RKO (cell line): ENCODE measurements at regions not wholly inside any gene's neighbourhood (a gene's known extent, or its start where the extent isn't known, plus 50 kb on each side); places are given as distances from the start of the nearest gene placed in this dataset.
"Not testable (repeated sequence)": the region's sequence is repeated elsewhere in the genome, so short reads cannot be mapped to it uniquely, and the experiment has no call there.

Experiments used
- DNase-seq: peaks from one replicate; pipeline ENCODE4 v3.0.0-alpha.2; 2016; ENCODE audit warnings: low spot score

DNA sequence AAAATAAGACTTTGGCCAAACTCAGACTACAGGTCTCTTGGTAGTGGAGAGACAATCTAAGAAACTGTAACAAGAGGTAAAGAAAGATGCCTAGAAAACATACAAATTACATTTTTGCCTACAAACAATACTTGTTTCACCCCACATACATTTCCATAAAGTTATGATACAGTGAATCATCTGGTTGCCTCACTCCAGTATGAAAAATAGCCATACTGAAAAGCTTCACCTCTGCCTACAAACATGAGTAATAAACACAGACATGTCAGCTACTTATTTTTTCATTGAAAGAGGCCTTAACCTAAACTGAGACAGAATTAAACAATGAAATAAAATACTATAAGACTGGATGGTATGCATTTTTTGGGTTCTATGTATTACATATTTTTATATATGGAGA, 1463.0 kb downstream of the FAM181B start:
- DNase-seq, result no peak

DNA sequence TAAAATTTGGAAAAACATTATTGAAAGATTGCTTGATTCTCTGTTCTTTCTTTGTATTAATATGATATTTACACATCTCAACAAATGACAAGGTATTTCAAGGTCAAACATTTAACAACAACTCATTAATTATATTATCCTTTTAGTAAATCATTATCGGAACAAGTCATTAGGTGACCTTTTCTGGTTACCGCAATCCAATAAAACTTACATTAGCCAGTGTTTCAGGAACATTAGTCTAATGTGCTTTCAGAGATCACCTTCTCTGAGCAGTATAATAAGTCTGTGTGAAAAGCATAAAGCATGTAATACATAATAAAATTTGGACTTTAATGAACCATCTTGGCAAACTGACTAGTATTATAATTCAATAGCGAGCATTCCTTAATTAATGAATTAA, 1466.4 kb downstream of the FAM181B start:
- DNase-seq, result no peak

DNA sequence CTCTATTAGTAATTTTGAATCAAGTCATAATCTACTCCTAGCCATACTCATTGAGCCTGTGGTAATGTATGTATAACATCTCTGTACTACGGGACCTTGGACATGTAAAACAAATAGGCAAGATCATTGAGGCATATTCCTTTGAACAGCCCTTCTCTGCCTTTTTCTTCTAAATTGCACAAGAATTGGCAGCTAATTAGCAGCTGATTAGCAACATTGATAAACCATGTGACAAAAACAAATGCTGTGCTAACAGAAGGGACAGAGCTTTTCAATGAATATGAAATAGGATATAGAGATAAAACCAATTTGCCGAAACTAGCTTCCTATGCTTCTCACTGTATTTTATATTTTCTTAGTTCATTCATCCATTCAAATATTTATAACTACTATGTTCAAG, 1474.2 kb downstream of the FAM181B start:
- DNase-seq, result no peak

DNA sequence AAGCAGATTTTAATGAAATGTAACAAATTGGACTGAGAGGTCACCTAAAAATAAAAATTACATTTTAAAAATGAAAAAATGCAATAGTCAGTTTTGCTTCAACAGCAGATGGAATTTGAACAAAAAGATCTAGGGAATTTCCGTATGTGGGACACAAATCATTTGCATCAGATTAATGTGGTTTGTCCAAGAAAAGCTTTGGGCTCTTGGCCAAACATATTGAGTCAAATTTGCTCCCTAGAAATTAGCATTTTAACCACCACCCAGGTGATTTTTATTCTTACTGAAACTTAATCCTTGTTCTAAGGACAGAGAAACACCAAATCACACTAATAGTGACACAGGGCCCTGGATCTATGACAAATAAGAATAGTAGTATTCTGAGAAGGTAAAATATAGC, 1477.8 kb downstream of the FAM181B start:
- DNase-seq, result no peak

DNA sequence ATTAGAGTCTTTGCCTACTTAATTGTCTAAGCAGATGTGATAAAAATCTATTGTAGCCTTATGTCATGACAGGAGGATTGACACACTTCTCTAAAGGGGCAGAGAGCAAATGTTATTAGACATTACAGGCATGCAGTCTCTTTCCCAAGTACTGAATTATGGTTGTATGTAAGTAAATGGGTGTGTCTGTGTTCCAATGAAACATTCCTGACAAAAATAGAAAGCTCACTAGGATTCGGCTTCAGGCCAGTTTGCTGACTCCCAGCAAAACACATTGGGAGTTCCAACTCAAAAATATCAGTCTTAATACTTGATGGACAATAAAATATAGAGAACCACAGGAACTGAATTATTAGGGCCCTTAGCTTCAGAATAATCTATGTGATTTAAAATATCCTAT, 1480.4 kb downstream of the FAM181B start:
- no peak for DNase-seq

DNA sequence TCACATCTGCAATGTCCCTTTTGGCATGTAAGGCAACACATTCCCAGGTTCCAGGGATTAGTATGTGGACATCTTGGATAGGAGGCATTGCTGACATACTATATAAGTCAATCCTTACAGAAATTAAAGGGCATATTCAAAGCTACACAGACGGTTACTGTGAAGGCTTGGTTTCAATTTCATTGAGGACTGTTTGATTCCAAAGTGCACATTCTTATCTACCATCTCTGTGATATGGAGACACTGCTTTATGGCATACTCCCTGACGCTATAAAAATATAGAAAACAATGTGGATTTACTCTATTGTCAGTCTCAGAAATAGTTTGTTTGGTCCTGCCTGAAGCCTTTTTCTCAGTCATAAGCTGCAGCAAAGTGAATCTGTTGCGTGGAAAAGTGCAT, 1486.7 kb downstream of the FAM181B start:
- no peak for DNase-seq

DNA sequence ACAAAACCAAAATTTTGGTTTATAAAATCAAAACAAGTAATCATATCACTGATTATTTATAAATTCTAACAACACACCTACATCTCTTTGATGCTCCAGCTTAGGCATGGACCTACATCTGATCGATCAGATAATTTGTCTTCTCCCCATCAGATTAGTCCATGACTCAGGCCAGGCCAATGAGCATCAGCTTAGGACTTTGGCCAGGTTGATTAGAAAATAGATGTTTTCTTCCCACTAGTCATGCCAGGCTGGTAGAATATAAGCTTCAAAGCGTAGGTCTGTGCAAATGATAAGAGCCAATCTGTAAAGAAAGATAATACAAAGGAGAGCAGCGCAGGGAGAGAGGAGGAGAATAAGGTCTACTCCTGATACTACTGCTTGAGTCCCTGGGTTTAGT, 1487.9 kb downstream of the FAM181B start:
- no peak for DNase-seq

DNA sequence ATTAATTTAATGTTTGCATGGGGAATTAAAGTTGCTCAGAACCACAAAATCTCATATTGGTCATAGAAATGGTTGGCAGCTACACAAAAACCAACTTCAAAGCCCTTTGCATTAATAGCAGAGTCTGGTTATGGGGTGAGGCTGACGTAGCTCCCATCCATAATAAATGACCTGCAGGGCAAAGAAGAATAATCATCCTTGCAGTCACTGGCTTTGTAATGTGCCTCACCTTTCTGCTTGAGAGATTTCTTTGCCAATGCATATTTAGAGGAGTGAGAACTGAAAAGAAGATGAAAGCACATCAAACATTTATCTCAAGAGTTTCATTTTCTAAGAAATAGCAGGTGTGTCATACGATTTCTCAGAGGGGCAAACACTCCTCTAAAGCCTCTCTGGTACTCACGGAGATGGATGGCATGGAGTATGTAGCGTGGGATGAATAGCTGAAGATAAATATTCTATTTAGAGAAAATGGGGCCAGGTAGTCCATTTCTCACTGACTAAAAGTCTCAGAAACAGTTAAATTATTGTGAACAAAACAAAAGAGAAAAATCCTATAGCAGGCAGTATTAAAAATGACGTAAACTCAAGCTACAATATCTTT, 1491.9 kb downstream of the FAM181B start:
- no peak for DNase-seq

DNA sequence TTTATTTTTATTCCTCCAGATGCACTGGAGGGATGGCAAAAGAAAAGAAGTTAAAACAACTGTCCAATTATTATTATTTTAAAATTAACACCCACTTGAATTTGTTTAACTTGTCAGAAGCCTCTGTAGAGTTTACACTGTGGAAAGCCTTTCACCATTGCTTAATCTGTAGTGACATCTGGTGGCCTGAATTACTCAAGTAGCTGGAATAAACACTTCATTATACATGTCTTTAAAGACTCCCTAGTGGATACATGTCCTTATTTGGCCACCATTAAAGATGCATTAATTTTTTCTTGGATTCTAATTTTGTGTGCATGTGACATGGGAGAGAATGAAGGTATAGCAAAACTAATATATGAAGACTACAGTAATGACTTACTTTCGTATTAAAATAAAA, 1496.5 kb downstream of the FAM181B start:
- DNase-seq, result peak; percentile 71

DNA sequence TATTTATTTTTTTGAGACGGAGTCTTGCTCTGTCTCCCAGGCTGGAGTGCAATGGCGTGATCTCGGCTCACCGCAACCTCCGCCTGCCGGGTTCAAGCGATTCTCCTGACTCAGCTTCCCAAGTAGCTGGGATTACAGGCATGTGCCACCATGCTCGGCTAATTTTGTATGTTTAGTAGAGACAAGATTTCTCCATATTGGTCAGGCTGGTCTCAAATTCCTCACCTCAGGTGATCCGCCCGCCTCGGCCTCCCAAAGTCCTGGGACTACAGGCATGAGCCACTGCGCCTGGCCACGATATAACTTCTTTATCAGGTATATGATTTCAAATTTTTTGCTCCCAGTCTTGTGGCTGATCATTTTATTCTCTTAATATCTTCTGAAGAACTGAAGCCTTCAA, 1506.3 kb downstream of the FAM181B start:
- DNase-seq, result not testable (repeated sequence)

DNA sequence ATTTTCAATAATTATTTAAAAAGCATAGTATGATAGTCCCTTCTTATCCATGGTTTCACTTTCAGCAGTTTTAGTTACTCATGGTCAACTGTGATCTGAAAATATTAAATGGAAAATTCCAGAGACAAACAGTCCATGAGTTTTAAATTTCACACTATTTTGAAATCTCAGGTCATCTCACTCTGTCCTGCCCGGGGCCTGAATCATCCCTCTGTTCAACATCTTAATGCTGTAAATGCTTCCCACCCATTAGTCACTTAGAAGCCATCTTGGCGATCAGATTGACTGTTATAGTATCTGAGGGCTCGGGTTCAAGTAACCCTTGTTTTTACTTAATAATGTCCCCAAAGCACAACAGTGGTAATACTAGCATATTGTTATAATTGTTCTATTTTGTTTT, 1509.3 kb downstream of the FAM181B start:
- DNase-seq, result no peak

DNA sequence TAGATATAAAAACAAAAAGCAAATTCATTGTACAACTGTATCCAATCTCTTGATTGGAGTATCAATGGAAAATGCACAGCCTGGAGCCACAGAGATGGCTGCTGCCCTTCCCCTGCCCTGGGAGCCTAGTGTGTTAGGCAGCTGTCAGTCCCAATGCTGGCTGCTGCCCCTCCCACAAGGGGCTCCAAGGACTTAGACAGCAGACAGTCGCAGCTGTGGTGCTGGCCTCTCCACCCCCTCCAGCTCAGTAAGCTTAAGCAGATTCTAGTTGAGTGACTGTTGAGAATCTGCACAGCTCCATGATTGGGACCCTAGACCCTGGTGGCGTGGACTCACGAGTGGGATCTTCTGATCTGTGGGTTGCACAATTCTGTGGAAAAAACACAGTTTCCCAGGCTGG, 1511.2 kb downstream of the FAM181B start:
- no peak for DNase-seq

DNA sequence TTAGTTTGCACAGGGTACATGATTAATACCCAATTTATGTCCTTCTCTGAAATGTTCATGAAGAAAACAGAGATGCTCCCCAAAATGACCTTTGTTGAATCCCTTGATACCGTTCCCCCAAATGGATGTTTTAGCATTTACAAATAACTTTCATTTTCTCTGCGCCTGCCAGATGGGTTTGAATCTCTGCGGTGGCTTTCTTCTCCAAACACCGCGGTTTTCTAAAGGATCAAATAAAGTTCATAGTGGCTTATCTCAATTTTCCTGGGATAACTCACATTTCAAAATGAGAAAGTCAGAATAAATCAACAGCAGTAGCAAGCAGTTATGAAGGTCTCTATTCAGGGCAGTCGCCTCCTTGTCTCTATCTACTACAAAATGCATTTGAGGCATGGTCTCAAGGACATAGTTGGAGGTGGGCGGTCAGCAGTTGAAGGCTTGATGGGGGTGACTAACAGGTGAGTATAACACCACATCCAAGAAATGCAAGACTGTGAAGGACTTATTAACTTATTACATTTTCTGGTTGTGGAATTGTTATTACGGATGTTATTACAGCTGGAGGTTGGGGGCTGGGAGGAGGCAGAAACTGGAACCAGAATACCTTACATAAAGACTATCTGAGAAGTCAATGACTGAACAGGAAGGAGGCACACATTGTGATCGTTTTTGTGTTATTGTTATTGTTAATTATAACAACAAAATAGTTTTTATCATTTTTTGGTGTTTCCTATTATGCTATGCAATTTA, 1513.3 kb downstream of the FAM181B start:
- no peak for DNase-seq

DNA sequence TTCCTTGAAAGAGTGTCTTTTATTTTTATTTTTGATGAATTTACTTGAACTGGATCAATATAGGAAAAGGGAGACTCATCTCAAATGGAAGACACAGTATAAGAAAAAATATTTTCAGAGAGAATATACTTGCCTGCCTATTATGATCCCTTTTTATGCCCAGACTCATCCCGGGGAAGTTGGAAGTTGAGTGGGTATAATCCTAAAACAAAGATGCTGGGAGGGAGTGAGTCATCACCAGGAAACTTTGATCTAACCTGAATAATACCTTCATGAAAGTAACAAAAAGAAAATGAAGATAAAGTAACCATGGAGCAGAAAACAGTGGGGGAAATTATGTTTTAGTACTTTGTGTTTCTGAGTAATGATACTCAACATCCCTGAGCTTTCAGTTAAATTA, 1514.0 kb downstream of the FAM181B start:
- DNase-seq, result no peak

DNA sequence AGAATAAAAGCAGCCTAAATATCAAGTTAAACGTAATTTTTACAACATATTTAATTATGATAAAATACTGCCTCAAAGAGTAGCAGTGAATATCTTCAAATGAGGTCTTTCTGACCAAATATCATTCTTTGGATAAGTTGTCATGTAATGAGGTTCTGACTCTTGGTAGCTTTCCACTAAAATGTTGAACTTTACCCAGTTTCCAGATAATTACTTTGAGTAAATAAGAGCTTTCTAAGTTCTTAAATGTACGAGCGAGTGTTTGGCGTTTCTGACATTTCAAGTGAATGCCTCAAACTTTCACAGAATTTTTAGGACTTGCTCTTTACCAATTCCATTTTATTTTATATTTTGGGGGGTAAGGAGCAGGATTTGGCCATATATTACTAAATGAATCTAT, 1515.2 kb downstream of the FAM181B start:
- no peak for DNase-seq

DNA sequence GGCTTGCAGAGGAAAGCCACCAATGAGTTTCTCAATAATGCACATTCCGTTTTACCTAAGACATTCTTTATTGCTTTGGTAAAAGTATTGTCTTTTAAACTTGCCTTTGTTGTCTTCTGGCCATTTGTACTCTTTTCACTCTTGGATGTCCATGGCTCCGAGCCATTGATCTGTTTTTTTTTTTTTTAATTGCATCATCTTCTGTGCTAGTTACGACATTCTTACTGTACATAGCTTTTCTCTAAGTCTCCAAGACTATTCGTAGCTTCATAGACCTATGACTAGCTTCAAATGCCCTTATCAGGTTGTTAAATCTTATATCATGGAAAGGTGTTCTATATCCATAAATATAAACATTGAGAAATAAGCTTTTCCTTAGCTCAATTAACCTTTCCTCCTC, 1522.6 kb downstream of the FAM181B start:
- no peak for DNase-seq

DNA sequence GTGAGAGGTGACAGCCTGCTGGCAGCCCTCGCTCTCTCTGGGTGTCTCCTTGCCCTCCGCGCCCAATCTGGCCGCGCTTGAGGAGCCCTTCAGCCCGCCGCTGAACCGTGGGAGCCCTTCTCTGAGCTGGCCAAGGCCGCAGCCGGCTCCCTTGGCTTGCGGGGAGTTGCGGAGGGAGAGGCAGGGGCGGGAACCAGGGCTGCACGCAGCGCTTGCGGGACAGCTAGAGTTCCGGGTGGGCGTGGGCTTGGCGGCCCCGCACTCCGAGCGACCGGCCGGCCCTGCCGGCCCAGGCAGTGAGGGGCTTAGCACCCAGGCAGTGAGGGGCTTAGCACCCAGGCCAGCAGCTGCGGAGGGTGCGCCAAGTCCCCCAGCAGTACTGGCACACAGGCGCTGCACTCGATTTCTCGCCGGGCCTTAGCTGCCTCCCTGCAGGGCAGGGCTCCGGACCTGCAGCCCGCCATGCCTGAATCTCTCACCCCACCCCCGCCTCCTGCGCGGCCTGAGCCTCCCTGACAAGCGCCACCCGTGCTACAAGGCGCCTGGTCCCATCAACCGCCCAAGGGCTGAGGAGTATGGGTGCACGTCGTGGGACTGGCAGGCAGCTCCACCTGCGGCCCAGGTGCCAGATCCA, 1526.1 kb downstream of the FAM181B start:
- DNase-seq, result no peak

DNA sequence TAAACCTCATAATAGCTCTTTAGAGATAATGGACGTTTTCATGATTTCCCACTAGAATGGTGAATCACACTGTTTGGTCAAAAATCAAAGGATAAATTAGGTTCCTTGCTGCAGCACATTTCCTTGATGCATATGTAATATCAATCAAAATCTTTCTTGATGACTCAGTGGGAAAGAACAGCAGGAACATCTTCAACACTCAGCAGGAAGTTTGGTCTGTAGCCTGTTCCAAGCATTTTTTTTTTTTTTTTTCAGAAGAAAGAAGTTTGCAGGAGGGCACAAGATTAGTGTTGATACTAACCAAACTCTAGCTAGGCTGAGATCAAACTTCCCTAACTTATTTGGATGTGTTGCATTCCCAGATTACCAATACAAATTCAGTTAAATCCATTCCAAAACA, 1529.8 kb downstream of the FAM181B start:
- no peak for DNase-seq

DNA sequence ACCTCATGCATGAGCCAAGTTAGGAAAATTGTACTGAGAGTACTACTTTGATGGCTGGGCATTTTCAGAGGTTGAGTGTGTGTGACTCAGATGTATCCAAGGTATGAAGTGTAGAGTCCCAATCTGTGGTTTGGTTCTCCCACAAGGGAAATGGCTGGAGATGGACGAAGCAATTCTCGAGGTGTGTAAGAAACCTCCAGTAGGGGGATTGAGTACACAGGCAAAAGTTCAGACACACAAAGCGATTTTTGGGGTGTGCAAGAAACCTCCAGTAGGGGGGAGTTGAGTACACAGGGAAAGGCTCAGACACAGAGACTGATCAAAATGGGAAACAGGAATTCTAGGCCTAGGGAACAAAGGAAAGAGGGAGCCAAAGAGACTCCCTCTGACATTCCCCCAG, 1536.3 kb downstream of the FAM181B start:
- no peak for DNase-seq

DNA sequence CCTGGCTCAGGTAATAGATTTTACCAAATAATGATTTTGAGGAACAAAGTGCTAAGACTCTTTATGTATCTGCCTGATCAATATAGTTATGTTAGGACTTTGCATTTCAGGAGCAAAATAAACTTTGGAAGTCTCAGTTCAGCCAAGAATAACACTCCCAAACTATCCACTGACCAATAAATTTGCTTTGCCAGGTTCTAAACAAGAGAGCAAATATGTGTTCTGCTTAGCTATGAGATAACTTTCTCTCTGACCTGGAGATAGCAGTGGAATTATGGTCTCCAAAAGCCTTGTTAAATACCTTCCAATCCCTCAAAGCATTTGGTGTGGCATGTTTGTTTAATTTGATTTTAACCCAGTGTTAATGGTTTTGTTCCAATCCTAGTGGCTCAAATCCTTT, 1541.1 kb downstream of the FAM181B start:
- no peak for DNase-seq

DNA sequence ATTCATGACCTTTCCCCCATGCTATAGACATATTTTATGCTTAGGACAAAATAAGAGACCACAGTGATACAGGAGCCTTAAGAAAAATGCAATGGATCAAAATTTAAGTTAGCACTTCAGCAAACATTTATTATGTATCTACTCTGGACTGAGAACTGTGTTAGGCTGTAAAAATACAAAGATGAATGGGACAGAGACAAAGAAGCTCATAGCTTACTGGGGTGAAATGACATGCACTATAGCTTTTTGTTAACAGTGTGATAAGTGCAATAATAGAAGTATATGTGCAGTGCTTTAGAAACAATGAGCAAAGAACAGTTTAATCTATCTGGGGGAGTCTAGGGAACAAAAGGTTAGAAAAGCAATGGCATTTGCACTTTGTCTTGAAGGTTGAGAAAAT, 1543.1 kb downstream of the FAM181B start:
- no peak for DNase-seq

DNA sequence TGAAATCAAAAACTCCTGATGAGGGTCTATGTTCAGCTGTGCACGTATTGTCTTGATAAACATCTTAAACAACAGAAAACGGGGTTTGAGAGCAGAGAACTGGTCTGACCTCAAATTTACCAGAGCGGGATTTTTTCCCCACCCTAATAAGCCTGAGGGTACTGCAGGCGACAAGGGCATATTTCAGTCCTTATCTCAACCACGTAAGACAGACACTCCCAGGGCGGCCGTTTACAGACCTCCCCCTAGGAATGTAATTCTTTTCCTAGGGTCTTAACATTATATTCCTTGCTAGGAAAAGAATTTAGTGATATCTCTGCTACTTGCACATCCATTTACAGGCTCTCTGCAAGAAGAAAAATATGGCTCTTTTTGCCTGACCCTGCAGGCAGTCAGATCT, 1546.6 kb downstream of the FAM181B start:
- not testable (repeated sequence) for DNase-seq

DNA sequence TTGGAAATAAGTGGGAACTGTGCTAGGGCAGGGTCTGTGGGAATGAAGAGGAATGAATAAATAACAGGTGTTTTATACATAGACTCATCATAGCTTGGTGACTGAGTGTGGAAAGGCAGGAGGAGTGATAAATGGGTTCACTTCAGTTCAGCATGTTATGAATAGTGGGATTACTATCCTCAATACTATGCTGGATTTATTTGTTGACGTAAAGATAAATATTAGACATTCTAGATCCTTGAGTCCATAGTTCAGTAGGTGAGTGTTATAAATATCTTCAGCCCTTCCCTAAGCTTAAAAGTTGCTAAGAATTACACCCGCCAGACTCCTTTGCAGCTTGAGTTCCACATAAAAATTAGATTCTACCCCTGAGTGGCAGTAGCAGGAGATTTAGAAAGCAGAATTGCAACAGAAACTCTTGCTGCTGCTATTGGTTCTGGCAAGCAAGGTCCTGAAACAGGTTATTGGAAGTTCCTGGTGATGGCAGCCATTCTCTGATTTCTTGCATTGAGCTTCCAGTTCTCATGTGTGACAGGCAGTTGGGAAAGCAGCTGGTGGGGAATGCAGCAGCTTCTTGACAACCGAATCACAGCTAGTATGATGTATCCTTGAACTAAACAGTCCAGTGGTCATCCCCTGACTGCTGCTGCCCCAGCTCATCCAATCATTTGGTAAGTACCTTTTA, 1558.9 kb downstream of the FAM181B start:
- DNase-seq, result no peak
